Activated CD8-positive, alpha-beta memory T cell treated with anti-CD3 and anti-CD28 coated beads for 1 hour (primary cell): ENCODE measurements at regions not wholly inside any gene's neighbourhood (a gene's known extent, or its start where the extent isn't known, plus 50 kb on each side); places are given as distances from the start of the nearest gene placed in this dataset.

Source experiments
- DNase-seq, 2 donors: peaks; one replicate each; pipeline ENCODE4 v3.0.0-alpha.2; 2020; ENCODE audit warnings: low read depth in 1 of 2; ENCODE audit errors: extremely low read depth in 1 of 2

- no peak for DNase-seq
Observed at GRCh38 chr6:163721435-163721834, 306.9 kb downstream of the QKI start.

- DNase-seq = no peak
Observed at GRCh38 chr6:163720460-163721235, 306.1 kb downstream of the QKI start.

GRCh38 chr6:163720005-163720404 lies 305.5 kb downstream of the QKI start:
- no peak for DNase-seq

- no peak for DNase-seq
Observed at GRCh38 chr6:163719028-163719742, 304.7 kb downstream of the QKI start.

DNA sequence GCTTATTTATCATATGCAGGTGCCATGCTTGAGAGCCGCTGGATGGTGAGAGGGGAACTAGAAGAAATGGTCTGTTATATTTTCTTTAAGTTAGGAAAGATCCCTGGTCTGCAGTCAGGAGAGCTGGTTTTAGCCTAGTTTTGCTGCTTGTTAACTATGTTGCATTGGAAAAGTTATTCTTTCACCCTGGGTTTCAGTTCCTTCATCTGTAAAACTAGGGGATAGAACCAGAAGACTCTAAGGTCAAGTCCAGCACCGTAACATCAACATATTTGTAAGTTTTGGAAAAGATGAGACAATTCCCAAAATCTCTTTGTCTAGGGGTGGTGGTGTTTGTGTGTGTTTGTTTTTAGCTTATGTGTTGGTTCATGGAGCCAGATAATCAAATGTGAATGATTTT lies 304.0 kb downstream of the QKI start:
- no peak for DNase-seq

- DNase-seq = no peak
Observed at GRCh38 chr6:163717106-163717764, 302.7 kb downstream of the QKI start.

- no peak for DNase-seq
Observed at GRCh38 chr6:163716690-163717089, 302.2 kb downstream of the QKI start.

- DNase-seq = no peak
Observed at GRCh38 chr6:163715846-163716245, 301.3 kb downstream of the QKI start.

DNA sequence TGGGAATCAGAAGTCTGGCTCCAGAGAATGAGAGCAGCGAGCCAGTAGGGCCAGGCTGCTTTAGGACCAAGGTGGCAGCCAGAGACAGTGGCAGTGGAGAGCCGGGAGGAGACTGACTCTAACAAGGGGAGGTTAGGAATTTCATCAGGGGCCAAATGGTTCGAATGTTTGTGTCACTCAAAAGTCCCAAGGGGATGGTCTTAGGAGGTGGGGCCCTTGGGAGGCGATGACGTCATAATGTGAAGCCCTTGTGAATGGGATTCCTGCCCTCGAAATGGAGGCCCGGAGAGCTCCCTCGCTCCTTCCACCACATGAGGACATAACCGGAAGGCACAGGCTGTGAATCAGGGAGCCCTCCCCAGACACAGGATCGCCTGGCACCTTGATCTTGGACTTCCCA lies 299.7 kb downstream of the QKI start:
- no peak for DNase-seq

DNA sequence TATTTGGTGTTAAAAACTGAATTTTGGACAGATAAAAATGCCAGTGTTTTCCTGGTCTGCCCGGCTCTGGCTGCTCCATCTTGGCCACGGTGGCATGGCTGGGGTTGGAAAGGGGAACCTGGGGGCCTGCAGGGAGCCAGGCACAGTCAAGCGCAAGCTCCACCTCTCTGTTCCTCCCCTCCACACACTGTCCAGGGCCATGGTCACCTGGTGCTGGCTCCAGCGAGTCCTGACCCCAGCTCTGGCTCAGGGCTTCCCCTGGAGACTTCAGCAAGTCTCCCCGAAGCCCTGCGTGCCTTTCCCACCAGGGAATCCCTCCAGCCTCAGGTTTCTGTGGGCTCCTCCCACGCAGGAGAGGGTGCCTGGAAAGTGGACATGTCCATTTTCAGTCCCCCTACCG lies 298.5 kb downstream of the QKI start:
- no peak for DNase-seq

DNA sequence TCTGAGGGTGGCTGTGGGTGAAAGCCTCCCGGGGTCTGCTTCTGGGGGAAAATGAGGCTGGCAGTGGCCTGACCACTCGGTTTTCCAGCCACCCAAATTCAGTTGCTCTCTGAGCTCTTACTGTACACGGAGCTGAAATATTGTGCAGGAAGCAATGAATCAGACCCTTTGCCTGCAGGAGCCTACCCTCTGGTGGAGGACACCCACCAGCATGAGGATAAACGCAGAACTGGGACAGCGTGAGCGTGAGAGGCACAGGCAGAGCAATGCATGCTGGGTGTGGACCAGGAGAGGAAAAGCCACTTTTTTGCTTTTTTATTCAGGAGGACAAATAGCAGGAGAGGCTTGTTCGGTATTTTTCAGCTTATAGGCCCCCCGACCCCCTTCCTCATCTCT lies 298.0 kb downstream of the QKI start:
- no peak for DNase-seq

DNA sequence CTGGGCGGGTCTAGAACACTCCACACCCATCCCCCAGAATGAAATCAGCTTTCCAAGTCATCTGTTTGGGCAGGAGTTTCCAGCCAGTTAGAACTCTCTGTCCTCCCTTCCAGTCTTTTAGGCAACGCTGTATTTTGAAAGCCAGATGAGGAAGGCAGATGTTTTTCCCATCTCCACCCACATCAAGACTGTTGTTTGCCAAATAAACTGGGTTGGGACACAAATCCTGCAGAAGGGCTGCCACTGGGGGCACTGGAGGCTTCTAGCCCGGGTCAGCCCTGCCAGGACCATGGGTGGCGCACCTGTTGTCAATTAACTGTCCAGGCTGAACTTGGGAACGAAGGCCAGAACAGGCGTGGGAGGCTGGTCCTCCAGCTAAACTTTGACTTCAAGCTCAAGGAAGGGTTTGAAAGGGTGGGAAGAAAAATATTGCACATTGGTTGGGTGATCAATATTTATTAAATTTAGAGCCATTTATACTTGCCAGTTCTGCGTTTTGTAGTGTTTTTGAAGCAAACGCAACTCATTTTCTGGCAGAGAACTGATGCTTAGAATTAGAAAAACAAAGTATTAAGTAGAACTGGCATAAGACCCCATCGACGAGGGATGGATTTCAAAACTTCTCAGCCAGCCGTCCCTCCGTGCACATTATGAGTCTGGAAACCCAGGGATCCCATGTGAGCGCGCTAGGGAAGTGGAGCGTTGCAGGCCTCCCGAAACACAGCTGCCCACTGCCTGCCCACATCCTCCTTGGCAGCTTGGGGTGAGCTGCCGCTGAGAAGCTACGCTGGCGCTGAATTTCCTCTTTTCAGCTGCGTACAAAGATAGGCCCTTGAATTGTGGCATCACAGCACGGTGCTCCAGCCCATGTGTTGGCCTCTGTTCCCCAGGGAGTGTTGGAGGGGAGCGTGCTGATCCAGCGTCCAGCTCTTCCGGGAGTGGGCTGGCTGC lies 297.4 kb downstream of the QKI start:
- no peak for DNase-seq

DNA sequence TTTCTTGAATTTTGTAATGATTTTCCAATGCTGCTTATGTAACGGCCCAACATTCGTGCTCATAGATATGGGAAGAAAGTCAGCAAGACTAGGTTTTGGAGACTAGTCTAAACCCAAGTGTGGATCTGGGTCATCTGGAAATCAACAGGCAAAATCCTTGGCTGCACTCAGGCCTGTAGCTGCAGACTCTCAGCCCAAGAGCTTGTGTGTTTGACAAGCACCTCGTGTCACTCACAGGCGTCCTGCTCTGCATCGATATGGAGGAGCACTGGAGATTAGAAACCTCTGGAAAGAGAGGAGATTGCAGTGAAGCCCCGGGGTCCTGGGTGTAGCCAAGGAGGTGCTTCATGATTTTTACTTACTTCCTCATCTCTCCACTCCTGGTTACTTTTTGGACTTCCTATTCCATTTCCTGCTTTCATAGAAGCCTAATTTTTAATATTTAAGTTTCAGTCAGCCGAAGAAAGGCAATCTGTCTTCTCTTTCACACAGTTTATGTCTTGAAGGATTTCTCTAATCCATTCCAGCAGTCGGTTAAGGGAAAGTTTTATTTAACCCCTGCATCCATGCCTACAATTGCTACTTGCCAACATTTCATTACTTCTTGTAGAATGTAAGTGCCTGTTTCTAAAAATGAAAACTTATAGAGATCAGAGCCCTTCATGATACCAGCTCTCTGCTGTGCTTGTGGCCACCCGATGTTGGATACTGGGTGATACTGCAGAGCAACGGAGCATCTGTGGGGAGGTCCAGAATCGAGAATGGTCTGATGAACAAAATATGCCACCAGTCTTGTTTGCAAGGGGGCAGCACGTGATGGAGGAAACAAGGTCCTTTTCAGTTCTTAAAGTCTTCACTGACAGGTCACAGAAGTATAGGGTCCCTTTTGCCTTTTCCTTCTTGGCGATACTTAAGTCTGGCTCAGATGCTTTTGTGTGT lies 296.3 kb downstream of the QKI start:
- DNase-seq = no peak

- DNase-seq = no peak
Observed at GRCh38 chr6:163709693-163710092, 295.2 kb downstream of the QKI start.

- DNase-seq = no peak
Observed at GRCh38 chr6:163709255-163709654, 294.7 kb downstream of the QKI start.

DNA sequence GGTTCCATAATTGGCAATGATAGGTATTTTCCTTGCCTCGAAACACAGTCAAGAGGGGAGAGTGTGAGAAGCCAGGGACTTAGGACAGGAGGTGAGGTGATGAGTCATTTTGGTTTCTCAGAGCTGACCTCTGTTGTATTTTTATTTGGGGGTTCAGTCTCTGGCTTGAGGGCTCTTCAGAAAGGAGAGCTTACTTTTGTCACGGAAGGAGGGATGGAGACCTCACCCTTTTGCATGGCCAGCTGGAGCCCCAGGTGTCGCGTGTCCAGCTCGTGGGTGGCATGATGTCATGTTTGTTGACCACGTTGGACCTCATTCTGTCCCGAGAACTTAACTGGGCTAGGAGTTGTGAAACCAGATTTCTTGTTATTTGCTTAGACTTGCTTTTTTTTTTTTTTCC lies 293.9 kb downstream of the QKI start:
- no peak for DNase-seq

GRCh38 chr6:163707387-163708355 lies 293.2 kb downstream of the QKI start:
- DNase-seq = no peak

DNA sequence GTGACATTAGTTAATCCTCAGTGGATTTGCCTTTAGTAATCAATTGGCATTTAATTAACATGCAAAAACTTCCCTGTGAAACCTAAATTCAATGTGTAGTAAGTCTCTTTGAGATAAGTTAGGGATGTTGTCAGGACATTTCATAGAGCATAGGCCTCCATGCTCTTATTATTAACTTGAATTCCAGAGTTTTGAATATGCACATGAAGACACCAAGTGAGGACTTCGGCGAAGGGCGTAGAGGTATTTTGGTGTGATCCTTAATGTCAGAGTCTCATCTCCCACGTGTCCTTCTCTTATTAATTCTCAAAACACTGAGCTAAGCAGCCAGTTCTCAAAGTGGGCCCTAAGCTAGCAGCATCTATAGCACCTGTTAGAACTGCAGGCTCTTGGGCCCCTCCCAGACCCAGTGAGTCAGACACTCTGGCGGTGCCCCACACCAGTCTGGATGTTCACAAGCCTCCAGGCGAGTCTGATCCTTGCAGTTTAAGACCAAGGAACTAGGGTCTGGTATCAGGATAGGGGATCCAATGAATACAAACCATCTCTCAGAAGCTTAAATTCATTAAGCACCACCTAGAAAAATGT lies 292.1 kb downstream of the QKI start:
- DNase-seq = no peak
